Peyer's patch (tissue), 4 donors: ENCODE measurements at regions not wholly inside any gene's neighbourhood (a gene's known extent, or its start where the extent isn't known, plus 50 kb on each side); places are given as distances from the start of the nearest gene placed in this dataset.

Experiments used
- POLR2A ChIP-seq, 2 donors: fragments of 450-650 bp; IDR thresholded peaks; one replicate each; pipeline ENCODE4 v1.5.1; 2017; ENCODE audit warnings: antibody characterized with exemption in 2 of 2, mild to moderate bottlenecking in 2 of 2, moderate library complexity in 2 of 2
- TF ChIP-seq, protein P1 (sequence below), 6 experiments: fragments of 450-650 bp in 4 of 6; fragments of 200-600 bp in 2 of 6; sonication (generic) in 1 of 6; IDR thresholded peaks; one replicate each; pipeline ENCODE4 v1.5.1; 2017 to 2019; ENCODE audit warnings: antibody characterized with exemption in 6 of 6, mild to moderate bottlenecking in 3 of 6, moderate library complexity in 1 of 6

DNA sequence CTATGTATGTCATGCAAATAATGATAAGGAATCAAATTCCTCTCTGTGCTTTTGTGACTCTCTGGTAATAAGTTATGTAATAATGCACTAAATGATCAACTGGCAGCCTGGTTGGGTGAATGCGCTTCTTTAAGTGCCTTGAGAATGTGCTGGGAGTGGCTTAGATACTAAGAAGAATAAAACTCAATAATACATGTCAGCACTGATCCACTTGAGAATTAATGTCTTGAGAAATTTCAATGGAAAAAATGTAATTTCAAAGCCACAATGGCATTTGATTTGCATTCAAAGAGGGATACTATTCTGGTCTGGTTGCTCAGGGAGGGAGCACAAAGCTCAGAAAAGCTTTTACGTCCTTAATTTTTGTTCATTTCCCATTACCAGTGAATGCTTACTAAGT is 137.7 kb upstream of the MMADHC start:
- TF ChIP-seq, protein P1, sequence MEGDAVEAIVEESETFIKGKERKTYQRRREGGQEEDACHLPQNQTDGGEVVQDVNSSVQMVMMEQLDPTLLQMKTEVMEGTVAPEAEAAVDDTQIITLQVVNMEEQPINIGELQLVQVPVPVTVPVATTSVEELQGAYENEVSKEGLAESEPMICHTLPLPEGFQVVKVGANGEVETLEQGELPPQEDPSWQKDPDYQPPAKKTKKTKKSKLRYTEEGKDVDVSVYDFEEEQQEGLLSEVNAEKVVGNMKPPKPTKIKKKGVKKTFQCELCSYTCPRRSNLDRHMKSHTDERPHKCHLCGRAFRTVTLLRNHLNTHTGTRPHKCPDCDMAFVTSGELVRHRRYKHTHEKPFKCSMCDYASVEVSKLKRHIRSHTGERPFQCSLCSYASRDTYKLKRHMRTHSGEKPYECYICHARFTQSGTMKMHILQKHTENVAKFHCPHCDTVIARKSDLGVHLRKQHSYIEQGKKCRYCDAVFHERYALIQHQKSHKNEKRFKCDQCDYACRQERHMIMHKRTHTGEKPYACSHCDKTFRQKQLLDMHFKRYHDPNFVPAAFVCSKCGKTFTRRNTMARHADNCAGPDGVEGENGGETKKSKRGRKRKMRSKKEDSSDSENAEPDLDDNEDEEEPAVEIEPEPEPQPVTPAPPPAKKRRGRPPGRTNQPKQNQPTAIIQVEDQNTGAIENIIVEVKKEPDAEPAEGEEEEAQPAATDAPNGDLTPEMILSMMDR (IDR thresholded peaks at IDR 0.05): no peak
- no peak for TF ChIP-seq POLR2A (IDR thresholded peaks at IDR 0.05)
